ENCODE measurements at regions not wholly inside any gene's neighbourhood (a gene's known extent, or its start where the extent isn't known, plus 50 kb on each side); places are given as distances from the start of the nearest gene placed in this dataset.

GRCh38 chr3:18712713-18713576 lies 287.8 kb upstream of the SATB1 start:
- Histone ChIP-seq H3K4me2 (ENCODE audit: insufficient read depth in 1 of 2, low read depth in 2 of 2, low read length in 2 of 2) (no peak overlapping the region), H3K36me3 (ENCODE audit: control insufficient read depth in 2 of 4, insufficient read depth in 4 of 4, low read length in 3 of 4) (no peaks in the 10 kb centered on the region), H3K4me1 (replicated peaks in 1 of 4; ENCODE audit: control insufficient read depth in 3 of 4, insufficient read depth in 4 of 4, low read length in 3 of 4) (no peaks in the 10 kb centered on the region), H3K18ac (ENCODE audit: extremely low read depth, low read length) (no peak overlapping the region), H2BK12ac (ENCODE audit: low read depth, low read length) (0 out of 2 replicates have a peak overlapping the region, but pooled peaks have one; percentile 61), H4K5ac (ENCODE audit: insufficient read length, low read depth, low read length) (no peak overlapping the region), H2BK15ac (ENCODE audit: low read length) (no peak overlapping the region), H3K23ac (ENCODE audit: insufficient read length) (no peak overlapping the region), H4K91ac (replicated peaks; ENCODE audit: insufficient read length, low read length) (no peak overlapping the region), H3K27me3 (replicated peaks in 1 of 4; ENCODE audit: control insufficient read depth in 3 of 4, extremely low read depth in 1 of 4, insufficient read depth in 3 of 4, low read length in 3 of 4) (peaks cover 0 to 1% (median 0%) of the 10 kb centered on the region in 4 experiments; a peak in 1 of 7 replicates), H3K27ac (ENCODE audit: low read depth, low read length) (0 out of 2 replicates have a peak overlapping the region, but pooled peaks have one; percentile 15), H3K79me1 (ENCODE audit: low read depth, low read length) (no peaks in the 10 kb centered on the region), H2BK5ac (ENCODE audit: low read depth, low read length) (no peak overlapping the region; the same call in 1 of the 2 replicates), H2BK120ac (replicated peaks; ENCODE audit: low read depth, low read length) (no peak overlapping the region), H2BK20ac (ENCODE audit: low read length) (no peak overlapping the region), H3K23me2 (ENCODE audit: low read depth, low read length) (no peaks in the 10 kb centered on the region), H4K20me1 (replicated peaks in 1 of 2; ENCODE audit: control insufficient read depth in 1 of 2, insufficient read depth in 2 of 2, low read length in 2 of 2) (no peaks in the 10 kb centered on the region), H3K9me3 (ENCODE audit: insufficient read depth in 2 of 2, low read depth in 1 of 2, low read length in 1 of 2) (no peaks in the 10 kb centered on the region), H3K4ac (replicated peaks; ENCODE audit: insufficient read length, low read depth, low read length) (no peak overlapping the region), H4K8ac (ENCODE audit: extremely low read depth, insufficient read depth, low read length) (no peak overlapping the region), H2AK5ac (ENCODE audit: low read depth, low read length) (no peak overlapping the region), H3K4me3 (ENCODE audit: extremely low read depth in 1 of 4, insufficient read depth in 2 of 4, low read depth in 3 of 4, low read length in 4 of 4) (no peak overlapping the region), H3K9ac (replicated peaks in 1 of 4; ENCODE audit: extremely low read depth in 1 of 4, low read depth in 3 of 4, low read length in 3 of 4) (no peak overlapping the region), H3K14ac (ENCODE audit: insufficient read length) (no peak overlapping the region), H2AFZ (ENCODE audit: low read length) (peak overlapping the region; percentile 76; the same call in 1 of the 2 replicates), H3K79me2 (ENCODE audit: control insufficient read depth in 1 of 2, insufficient read depth in 2 of 2, low read length in 2 of 2) (no peaks in the 10 kb centered on the region), H3K56ac (replicated peaks; ENCODE audit: insufficient read length, low read depth, low read length) (no peak overlapping the region)
- FAIRE-seq (no peak), DNase-seq (ENCODE audit: low read depth in 1 of 2, low spot score in 2 of 2) (no peak)
- 86% methylated on average over 5 of the region's 6 CpGs; no CpG with 5 or more reads in 1 of the 2 experiments for WGBS, 2 experiments (ENCODE audit: extremely low coverage in 1 of 2, insufficient coverage in 1 of 2, insufficient read length in 1 of 2, insufficient replicate concordance in 2 of 2, low coverage in 1 of 2, low lambda C conversion rate in 2 of 2, missing lambda C conversion rate in 1 of 2)
- POLR2A ChIA-PET (ENCODE audit: partially characterized antibody) = no interaction called here
- CTCF ChIA-PET (ENCODE audit: partially characterized antibody) = interaction anchor here (0.8 to 1.2 kb wide), 2 partner anchors 153 to 408 kb away, joined by 3 read pairs; no protein-coding TSS in a partner anchor
- TF ChIP-seq EZH2 (IDR thresholded peaks at IDR 0.05; ENCODE audit: low read depth, low read length, severe bottlenecking) (no peak), GABPA (IDR thresholded peaks at IDR 0.05; ENCODE audit: borderline replicate concordance, insufficient read depth, low read length) (no peak), RAD21 (IDR thresholded peaks at IDR 0.05 in 1 of 2, conservative IDR thresholded peaks at IDR 0.05 in 1 of 2; ENCODE audit: low read depth in 2 of 2, low read length in 2 of 2) (no peak), SUZ12 (IDR thresholded peaks at IDR 0.05; ENCODE audit: low read length) (no peak), PHF8 (conservative IDR thresholded peaks at IDR 0.05; ENCODE audit: low read depth, low read length) (no peak), HDAC6 (IDR thresholded peaks at IDR 0.05; ENCODE audit: low read depth, low read length) (no peak), SAP30 (IDR thresholded peaks at IDR 0.05; ENCODE audit: insufficient read depth, insufficient replicate concordance, low read length) (no peak), KDM5A (IDR thresholded peaks at IDR 0.05; ENCODE audit: low read length) (no peak), RFX5 (IDR thresholded peaks at IDR 0.05; ENCODE audit: borderline replicate concordance, low read depth, low read length) (no peak), JUN (IDR thresholded peaks at IDR 0.05; ENCODE audit: low read depth, low read length) (no peak), CREB1 (IDR thresholded peaks at IDR 0.05) (no peak)

Measured in H1 (cell line).